Middle frontal gyrus (tissue), 1 donor: ENCODE measurements at regions not wholly inside any gene's neighbourhood (a gene's known extent, or its start where the extent isn't known, plus 50 kb on each side); places are given as distances from the start of the nearest gene placed in this dataset.

Source experiments
- DNase-seq: peaks from one replicate; pipeline ENCODE4 v3.0.0-alpha.2; 2015; ENCODE audit warnings: low spot score; ENCODE audit errors: extremely low spot score

- no peak for DNase-seq
These were observed 93.0 kb upstream of the TMPO start for GRCh38 chr12:98422359-98422758.

- DNase-seq, result no peak
These were observed 92.6 kb upstream of the TMPO start for GRCh38 chr12:98422812-98423211.

- no peak for DNase-seq
These were observed 91.4 kb upstream of the TMPO start for GRCh38 chr12:98423963-98424362.

GRCh38 chr12:98424726-98425401, 90.5 kb upstream of the TMPO start:
- DNase-seq, result peak; percentile 44

GRCh38 chr12:98425859-98426258, 89.5 kb upstream of the TMPO start:
- DNase-seq, result no peak

- DNase-seq, result no peak
These were observed 84.3 kb upstream of the TMPO start for GRCh38 chr12:98431089-98431488.

- DNase-seq, result no peak
These were observed 78.2 kb upstream of the TMPO start for GRCh38 chr12:98437166-98437565.

GRCh38 chr12:98437806-98438595, 77.4 kb upstream of the TMPO start:
- DNase-seq, result no peak

GRCh38 chr12:98438656-98439230, 76.6 kb upstream of the TMPO start:
- DNase-seq, result no peak

GRCh38 chr12:98439471-98439951, 75.9 kb upstream of the TMPO start:
- no peak for DNase-seq

GRCh38 chr12:98439981-98440581, 75.3 kb upstream of the TMPO start:
- peak; percentile 44 for DNase-seq

- DNase-seq, result no peak
These were observed 69.3 kb upstream of the TMPO start for GRCh38 chr12:98446060-98446459.

- no peak for DNase-seq
These were observed 68.7 kb upstream of the TMPO start for GRCh38 chr12:98446682-98447081.

- DNase-seq, result no peak
These were observed 65.8 kb upstream of the TMPO start for GRCh38 chr12:98449584-98449983.

- DNase-seq, result no peak
These were observed 62.3 kb upstream of the TMPO start for GRCh38 chr12:98453070-98453469.

GRCh38 chr12:98453492-98453891, 61.9 kb upstream of the TMPO start:
- DNase-seq, result no peak

- no peak for DNase-seq
These were observed 59.3 kb upstream of the TMPO start for GRCh38 chr12:98456041-98456440.

- no peak for DNase-seq
These were observed 58.5 kb upstream of the TMPO start for GRCh38 chr12:98456576-98457573.

GRCh38 chr12:98464190-98464589, 51.2 kb upstream of the TMPO start:
- DNase-seq, result no peak

GRCh38 chr12:98465505-98465904, 49.9 kb upstream of the TMPO start:
- no peak for DNase-seq
